GM12875 (cell line): ENCODE measurements at regions not wholly inside any gene's neighbourhood (a gene's known extent, or its start where the extent isn't known, plus 50 kb on each side); places are given as distances from the start of the nearest gene placed in this dataset.
"Not testable (repeated sequence)": the region's sequence is repeated elsewhere in the genome, so short reads cannot be mapped to it uniquely, and the experiment has no call there.

Experiments
- H3K4me3 ChIP-seq: one replicate; pipeline ENCODE4 v1.5.1; 2011; ENCODE audit warnings: low read depth, low read length, control low read depth
- CTCF ChIP-seq: IDR thresholded peaks from 2 replicates; pipeline ENCODE4 v1.5.1; 2011; ENCODE audit warnings: low read depth, mild to moderate bottlenecking, control low read depth, inconsistent platforms, low read length, moderate library complexity, borderline replicate concordance; ENCODE audit not compliant: insufficient read depth

- no peak for TF ChIP-seq CTCF
These were observed 181.2 kb downstream of the COX18 start for GRCh38 chr4:72888331-72888730.

GRCh38 chr4:72887152-72887551 is 182.4 kb downstream of the COX18 start:
- no peak for TF ChIP-seq CTCF
- no peak overlapping the region for H3K4me3 ChIP-seq

More at GRCh38 chr4:72888331-72888730, 181.2 kb downstream of the COX18 start:
- H3K4me3 ChIP-seq, result no peak overlapping the region

DNA sequence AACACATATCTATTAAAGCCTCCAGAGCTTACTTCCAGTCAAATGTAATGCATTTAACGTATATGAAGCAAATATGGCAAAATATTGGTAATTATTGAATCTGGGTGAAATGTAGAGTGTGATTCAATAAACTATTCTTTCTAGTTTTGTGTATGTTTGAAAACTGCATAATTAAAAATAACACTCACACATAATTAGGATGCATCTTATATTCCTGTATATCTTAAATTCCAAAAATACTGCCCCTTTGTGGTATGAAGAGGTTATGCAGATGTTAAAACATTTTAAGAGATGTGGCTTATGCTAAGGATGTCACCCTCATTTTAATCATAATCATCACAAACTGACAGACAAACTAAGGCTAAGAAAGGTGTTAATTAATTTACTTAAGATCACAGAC is 182.9 kb downstream of the COX18 start:
- H3K4me3 ChIP-seq, result no peak overlapping the region
- TF ChIP-seq CTCF, result no peak

- H3K4me3 ChIP-seq, result not testable (repeated sequence)
These were observed 185.3 kb downstream of the COX18 start for GRCh38 chr4:72884225-72884624.

GRCh38 chr4:72876946-72877345 is 192.6 kb downstream of the COX18 start:
- H3K4me3 ChIP-seq, result no peak overlapping the region
- no peak for TF ChIP-seq CTCF

GRCh38 chr4:72875545-72875944 is 194.0 kb downstream of the COX18 start:
- TF ChIP-seq CTCF, result no peak

DNA sequence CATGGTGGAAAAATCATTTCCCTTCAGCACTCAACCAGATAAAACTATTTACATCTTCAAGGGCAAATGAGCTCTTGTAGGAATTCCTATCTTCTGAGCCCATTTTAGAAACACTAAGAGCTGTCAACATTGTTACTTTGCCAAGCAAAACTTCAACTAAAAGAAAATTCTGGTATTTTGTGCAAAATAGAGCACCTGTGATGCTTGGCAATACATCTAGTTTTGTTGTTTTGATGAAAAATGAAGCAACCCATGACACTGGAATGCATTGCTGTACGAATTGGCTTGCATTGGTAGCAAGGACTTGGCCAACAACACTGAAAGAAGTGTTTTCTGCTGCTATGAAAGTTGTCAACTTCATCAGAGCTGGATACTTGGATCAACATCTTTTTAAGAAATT is 194.4 kb downstream of the COX18 start:
- TF ChIP-seq CTCF, result no peak
- no peak overlapping the region for H3K4me3 ChIP-seq

More at GRCh38 chr4:72875545-72875944, 194.0 kb downstream of the COX18 start:
- no peak overlapping the region for H3K4me3 ChIP-seq

- H3K4me3 ChIP-seq, result no peak overlapping the region
- TF ChIP-seq CTCF, result no peak
These were observed 204.6 kb downstream of the COX18 start for GRCh38 chr4:72864898-72865297.

DNA sequence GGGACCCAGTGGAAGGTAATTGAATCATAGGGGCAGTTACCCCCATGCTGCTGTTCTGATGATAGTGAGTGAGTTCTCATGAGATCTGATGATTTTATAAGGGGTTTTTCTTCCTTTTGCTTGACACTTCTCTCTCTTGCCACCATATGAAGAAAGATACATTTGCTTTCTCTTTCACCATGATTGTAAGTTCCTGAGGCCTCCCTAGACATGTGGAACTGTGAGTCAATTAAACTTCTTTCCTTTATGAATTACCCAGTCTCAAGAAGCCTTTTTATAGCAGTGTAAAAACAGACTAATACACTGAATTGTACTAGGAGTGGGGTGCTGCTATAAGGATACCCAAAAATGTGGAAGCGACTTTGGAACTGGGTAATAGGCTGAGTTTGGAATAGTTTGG is 205.2 kb downstream of the COX18 start:
- H3K4me3 ChIP-seq, result not testable (repeated sequence)
